ENCODE measurements at regions not wholly inside any gene's neighbourhood (a gene's known extent, or its start where the extent isn't known, plus 50 kb on each side); places are given as distances from the start of the nearest gene placed in this dataset.

DNA sequence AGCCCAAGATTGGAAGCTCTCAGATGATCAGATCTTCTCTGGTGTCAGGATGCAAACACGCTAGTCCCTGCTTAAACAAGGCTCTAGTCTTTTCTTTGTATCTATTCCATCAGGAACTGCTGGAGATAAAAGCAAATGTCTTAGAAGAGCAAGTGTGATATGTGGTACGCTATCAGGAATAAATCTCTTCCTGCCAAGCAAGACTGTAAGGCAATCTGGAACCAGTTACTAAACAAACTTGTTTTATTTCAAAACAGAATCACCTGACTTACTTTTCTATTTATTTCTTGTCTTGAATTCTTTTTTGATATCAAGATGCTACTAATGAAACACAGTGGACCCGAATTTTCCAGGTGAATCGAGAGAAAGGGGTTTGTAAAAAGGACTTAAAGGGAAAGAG, 139.9 kb upstream of the ZNF644 start:
- TF ChIP-seq POLR2A (IDR thresholded peaks at IDR 0.05) (no peak), POLR2AphosphoS5 (IDR thresholded peaks at IDR 0.05) (no peak)
- TF ChIP-seq, protein P1, sequence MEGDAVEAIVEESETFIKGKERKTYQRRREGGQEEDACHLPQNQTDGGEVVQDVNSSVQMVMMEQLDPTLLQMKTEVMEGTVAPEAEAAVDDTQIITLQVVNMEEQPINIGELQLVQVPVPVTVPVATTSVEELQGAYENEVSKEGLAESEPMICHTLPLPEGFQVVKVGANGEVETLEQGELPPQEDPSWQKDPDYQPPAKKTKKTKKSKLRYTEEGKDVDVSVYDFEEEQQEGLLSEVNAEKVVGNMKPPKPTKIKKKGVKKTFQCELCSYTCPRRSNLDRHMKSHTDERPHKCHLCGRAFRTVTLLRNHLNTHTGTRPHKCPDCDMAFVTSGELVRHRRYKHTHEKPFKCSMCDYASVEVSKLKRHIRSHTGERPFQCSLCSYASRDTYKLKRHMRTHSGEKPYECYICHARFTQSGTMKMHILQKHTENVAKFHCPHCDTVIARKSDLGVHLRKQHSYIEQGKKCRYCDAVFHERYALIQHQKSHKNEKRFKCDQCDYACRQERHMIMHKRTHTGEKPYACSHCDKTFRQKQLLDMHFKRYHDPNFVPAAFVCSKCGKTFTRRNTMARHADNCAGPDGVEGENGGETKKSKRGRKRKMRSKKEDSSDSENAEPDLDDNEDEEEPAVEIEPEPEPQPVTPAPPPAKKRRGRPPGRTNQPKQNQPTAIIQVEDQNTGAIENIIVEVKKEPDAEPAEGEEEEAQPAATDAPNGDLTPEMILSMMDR (IDR thresholded peaks at IDR 0.05 in 8 of 11, conservative IDR thresholded peaks at IDR 0.05 in 3 of 11): no peak
